H1 (cell line): ENCODE measurements at regions not wholly inside any gene's neighbourhood (a gene's known extent, or its start where the extent isn't known, plus 50 kb on each side); places are given as distances from the start of the nearest gene placed in this dataset.
A peak's percentile ranks its signal among the peaks of the same experiment; 100 is the strongest.

Source experiments
- CTCF ChIA-PET: fragments of 300-600 bp; sonication (Branson Sonifier 250); formaldehyde crosslinking; loops from one replicate; lab custom pipeline; 2021; ENCODE audit not compliant: partially characterized antibody; lab: Charles Lee
- POLR2A ChIA-PET: fragments of 300-600 bp; sonication (Branson Sonifier 250); formaldehyde crosslinking; loops from one replicate; lab custom pipeline; 2021; ENCODE audit warnings: inconsistent platforms; ENCODE audit not compliant: partially characterized antibody; lab: Charles Lee
- DNase-seq, 2 experiments: peaks; one replicate each; pipeline versions ENCODE4 v3.0.0 to v3.0.0-alpha.2; 2010 to 2022; ENCODE audit warnings: low spot score in 2 of 2, low read depth in 1 of 2, mixed read lengths in 1 of 2
- FAIRE-seq: peaks from 2 replicates; lab custom pipeline; 2011; peaks lifted over from hg19 to GRCh38; lab: Jason Lieb, UNC
- H2AFZ ChIP-seq: 2 replicates; pipeline ENCODE4 v1.8.1; 2012; ENCODE audit warnings: low read length, inconsistent platforms
- H2AK5ac ChIP-seq: 2 replicates; pipeline ENCODE4 v1.6.1; 2013; ENCODE audit warnings: low read depth, low read length
- H2BK120ac ChIP-seq: replicated peaks from 2 replicates; pipeline ENCODE3; 2013; ENCODE audit warnings: low read depth, low read length, inconsistent platforms
- H2BK12ac ChIP-seq: 2 replicates; pipeline ENCODE4 v1.6.1; 2013; ENCODE audit warnings: low read depth, low read length
- H2BK15ac ChIP-seq: 2 replicates; pipeline ENCODE4 v1.6.1; 2013; ENCODE audit warnings: low read length
- H2BK20ac ChIP-seq: 2 replicates; pipeline ENCODE4 v1.6.1; 2013; ENCODE audit warnings: low read length
- H2BK5ac ChIP-seq: 2 replicates; pipeline ENCODE4 v1.6.1; 2013; ENCODE audit warnings: low read depth, low read length
- H3K14ac ChIP-seq: 2 replicates; pipeline ENCODE4 v1.6.1; 2013; ENCODE audit warnings: inconsistent platforms; ENCODE audit not compliant: insufficient read length
- H3K18ac ChIP-seq: 2 replicates; pipeline ENCODE4 v1.6.1; 2013; ENCODE audit warnings: low read length; ENCODE audit errors: extremely low read depth
- H3K23ac ChIP-seq: 2 replicates; pipeline ENCODE4 v1.6.1; 2013; ENCODE audit warnings: inconsistent platforms; ENCODE audit not compliant: insufficient read length
- H3K23me2 ChIP-seq: 2 replicates; pipeline ENCODE4 v1.6.1; 2013; ENCODE audit warnings: low read depth, low read length
- H3K27ac ChIP-seq: 2 replicates; pipeline ENCODE4 v1.6.1; 2011; ENCODE audit warnings: low read depth, low read length, inconsistent platforms
- H3K27me3 ChIP-seq, 4 experiments: replicated peaks in 1 of 4; 1 replicate in 1 of 4; 2 replicates in 3 of 4; pipeline versions ENCODE4 v1.6.1 to v1.8.1; 2011 to 2013; ENCODE audit warnings: low read length in 3 of 4, mild to moderate bottlenecking in 3 of 4, inconsistent platforms in 2 of 4, mixed read lengths in 2 of 4, moderate library complexity in 1 of 4; ENCODE audit not compliant: control insufficient read depth in 3 of 4, insufficient read depth in 3 of 4; ENCODE audit errors: extremely low read depth in 1 of 4
- H3K36me3 ChIP-seq, 4 experiments: 2 replicates each; pipeline versions ENCODE4 v1.6.1 to v1.8.1; 2011 to 2013; ENCODE audit warnings: mild to moderate bottlenecking in 4 of 4, low read length in 3 of 4, moderate library complexity in 2 of 4, control low read depth in 1 of 4, inconsistent platforms in 1 of 4; ENCODE audit not compliant: insufficient read depth in 4 of 4, control insufficient read depth in 2 of 4
- H3K4ac ChIP-seq: replicated peaks from 2 replicates; pipeline ENCODE3; 2013; ENCODE audit warnings: low read length, low read depth, mixed read lengths, inconsistent platforms; ENCODE audit not compliant: insufficient read length
- H3K4me1 ChIP-seq, 4 experiments: replicated peaks in 1 of 4; 1 replicate in 1 of 4; 2 replicates in 3 of 4; pipeline versions ENCODE4 v1.6.1 to v1.8.1; 2011 to 2013; ENCODE audit warnings: low read length in 3 of 4, inconsistent platforms in 2 of 4, mixed read lengths in 1 of 4; ENCODE audit not compliant: insufficient read depth in 4 of 4, control insufficient read depth in 3 of 4
- H3K4me2 ChIP-seq, 2 experiments: 2 replicates each; pipeline versions ENCODE4 v1.6.1 to v1.8.1; 2011 to 2013; ENCODE audit warnings: low read depth in 2 of 2, low read length in 2 of 2, control low read depth in 1 of 2, inconsistent platforms in 1 of 2, mild to moderate bottlenecking in 1 of 2; ENCODE audit not compliant: insufficient read depth in 1 of 2
- H3K4me3 ChIP-seq, 4 experiments: fragments of 200-600, 300-600 bp in 1 of 4; sonication (generic), shearing (Covaris generic), sonication (Bioruptor Twin) in 1 of 4; 2 replicates each; pipeline versions ENCODE4 v1.5.1 to v1.8.1; 2011 to 2016; ENCODE audit warnings: low read length in 4 of 4, low read depth in 3 of 4, control low read depth in 2 of 4, inconsistent platforms in 2 of 4, mild to moderate bottlenecking in 2 of 4, mixed read lengths in 1 of 4, moderate library complexity in 1 of 4; ENCODE audit not compliant: insufficient read depth in 2 of 4; ENCODE audit errors: extremely low read depth in 1 of 4
- H3K56ac ChIP-seq: replicated peaks from 2 replicates; pipeline ENCODE3; 2013; ENCODE audit warnings: low read depth, mild to moderate bottlenecking, mixed read lengths, low read length, inconsistent platforms; ENCODE audit not compliant: insufficient read length
- H3K79me1 ChIP-seq: 2 replicates; pipeline ENCODE4 v1.6.1; 2013; ENCODE audit warnings: low read depth, low read length, control low read depth
- H3K79me2 ChIP-seq, 2 experiments: 2 replicates each; pipeline versions ENCODE4 v1.6.1 to v1.8.1; 2012 to 2013; ENCODE audit warnings: low read length in 2 of 2, mild to moderate bottlenecking in 2 of 2, inconsistent platforms in 1 of 2; ENCODE audit not compliant: insufficient read depth in 2 of 2, control insufficient read depth in 1 of 2
- H3K9ac ChIP-seq, 4 experiments: replicated peaks in 1 of 4; 1 replicate in 1 of 4; 2 replicates in 3 of 4; pipeline versions ENCODE4 v1.6.1 to v1.8.1; 2011 to 2013; ENCODE audit warnings: low read depth in 3 of 4, low read length in 3 of 4, control low read depth in 2 of 4, mild to moderate bottlenecking in 2 of 4, moderate library complexity in 2 of 4, inconsistent platforms in 1 of 4; ENCODE audit errors: extremely low read depth in 1 of 4
- H3K9me3 ChIP-seq, 2 experiments: 2 replicates each; pipeline versions ENCODE4 v1.6.1 to v1.8.1; 2012 to 2013; ENCODE audit warnings: mild to moderate bottlenecking in 2 of 2, moderate library complexity in 2 of 2, control low read depth in 1 of 2, inconsistent platforms in 1 of 2, low read depth in 1 of 2, low read length in 1 of 2, mixed read lengths in 1 of 2; ENCODE audit not compliant: insufficient read depth in 2 of 2
- H4K20me1 ChIP-seq, 2 experiments: replicated peaks in 1 of 2; 2 replicates each; pipeline versions ENCODE3 to v1.8.1; 2011 to 2013; ENCODE audit warnings: inconsistent platforms in 2 of 2, low read length in 2 of 2, mild to moderate bottlenecking in 1 of 2; ENCODE audit not compliant: insufficient read depth in 2 of 2, control insufficient read depth in 1 of 2
- H4K5ac ChIP-seq: 2 replicates; pipeline ENCODE4 v1.6.1; 2013; ENCODE audit warnings: low read length, low read depth, mixed read lengths, inconsistent platforms; ENCODE audit not compliant: insufficient read length
- H4K8ac ChIP-seq: 2 replicates; pipeline ENCODE4 v1.8.0; 2013; ENCODE audit warnings: mild to moderate bottlenecking, moderate library complexity, low read length, inconsistent platforms; ENCODE audit not compliant: insufficient read depth; ENCODE audit errors: extremely low read depth
- H4K91ac ChIP-seq: replicated peaks from 2 replicates; pipeline ENCODE3; 2013; ENCODE audit warnings: low read length, mixed read lengths, inconsistent platforms; ENCODE audit not compliant: insufficient read length
- CHD2 ChIP-seq: IDR thresholded peaks from 2 replicates; pipeline ENCODE4 v1.6.1; 2012; ENCODE audit warnings: low read length, improper control_type of control experiment
- E2F6 ChIP-seq: IDR thresholded peaks from 2 replicates; pipeline ENCODE4 v1.6.1; 2012; ENCODE audit warnings: inconsistent platforms
- HDAC2 ChIP-seq, 2 experiments: fragments of 300-600 bp in 1 of 2; sonication (generic) in 1 of 2; IDR thresholded peaks; 2 replicates each; pipeline ENCODE4 v1.6.1; 2011 to 2012; ENCODE audit warnings: low read depth in 2 of 2, low read length in 2 of 2, mild to moderate bottlenecking in 2 of 2, moderate library complexity in 2 of 2, borderline replicate concordance in 1 of 2, inconsistent platforms in 1 of 2
- POLR2A ChIP-seq, 2 experiments: IDR thresholded peaks; 1 replicate in 1 of 2; 2 replicates in 1 of 2; pipeline ENCODE4 v1.6.1; 2011; ENCODE audit warnings: low read depth in 2 of 2, low read length in 2 of 2, mild to moderate bottlenecking in 2 of 2; ENCODE audit errors: control extremely low read depth in 1 of 2
- POU5F1 ChIP-seq: IDR thresholded peaks from 2 replicates; pipeline ENCODE4 v1.6.1; 2011; ENCODE audit warnings: low read depth, mild to moderate bottlenecking, low read length, moderate library complexity
- SAP30 ChIP-seq: fragments of 300-600 bp; sonication (generic); IDR thresholded peaks from 2 replicates; pipeline ENCODE4 v1.7.1; 2012; ENCODE audit warnings: low read length, moderate library complexity, mild to moderate bottlenecking, inconsistent platforms; ENCODE audit not compliant: insufficient read depth, insufficient replicate concordance
- SP1 ChIP-seq: IDR thresholded peaks from 2 replicates; pipeline ENCODE4 v1.6.1; 2011; ENCODE audit warnings: low read depth, low read length
- SP2 ChIP-seq: IDR thresholded peaks from 2 replicates; pipeline ENCODE4 v1.6.1; 2012; ENCODE audit warnings: mild to moderate bottlenecking, low read length, inconsistent platforms
- SUZ12 ChIP-seq: fragments of 200-600 bp; sonication (generic); IDR thresholded peaks from 2 replicates; pipeline ENCODE4 v1.6.1; 2012; ENCODE audit warnings: mild to moderate bottlenecking, inconsistent platforms, low read length, moderate library complexity, mixed read lengths
- WGBS, 2 experiments: shearing (Covaris generic) in 1 of 2; methylation state at CpG; one replicate each; pipeline versions ENCODE4 v1.1.6 to v1.1.7; 2013 to 2015; ENCODE audit warnings: low lambda C conversion rate in 2 of 2, mixed read lengths in 2 of 2, inconsistent platforms in 1 of 2, low coverage in 1 of 2, missing lambda C conversion rate in 1 of 2; ENCODE audit not compliant: insufficient replicate concordance in 2 of 2, insufficient coverage in 1 of 2, insufficient read length in 1 of 2; ENCODE audit errors: extremely low coverage in 1 of 2, missing lambda C conversion rate in 1 of 2; 5-methylcytosine and 5-hydroxymethylcytosine counted together

GRCh38 chr10:4343873-4344272, 482.1 kb upstream of the AKR1E2 start:
- DNase-seq = no peak
- Histone ChIP-seq H3K9ac (no peak overlapping the region), H4K20me1 (no peaks in the 10 kb centered on the region), H3K4me3 (no peak overlapping the region), H4K8ac (no peak overlapping the region), H3K36me3 (no peaks in the 10 kb centered on the region), H2BK5ac (no peak overlapping the region), H3K27ac (no peak overlapping the region), H2BK20ac (no peak overlapping the region), H2AFZ (0 out of 2 replicates have a peak overlapping the region, but pooled peaks have one; percentile 10), H3K23me2 (peaks cover 3% of the 10 kb centered on the region; the same call in 1 of the 2 replicates), H2AK5ac (no peak overlapping the region), H3K9me3 (no peaks in the 10 kb centered on the region), H3K23ac (no peak overlapping the region), H3K18ac (no peak overlapping the region), H3K79me1 (no peaks in the 10 kb centered on the region), H3K27me3 (no peaks in the 10 kb centered on the region), H2BK15ac (no peak overlapping the region), H3K79me2 (no peaks in the 10 kb centered on the region), H2BK12ac (no peak overlapping the region), H3K4ac (no peak overlapping the region), H2BK120ac (no peak overlapping the region), H3K14ac (no peak overlapping the region), H3K4me1 (peaks cover 0 to 4% (median 1%) of the 10 kb centered on the region in 4 experiments; a peak in 2 of 7 replicates), H3K4me2 (no peak overlapping the region), H3K56ac (no peak overlapping the region), H4K91ac (no peak overlapping the region), H4K5ac (no peak overlapping the region)
- WGBS, 2 experiments = 84% methylated on average over 4 of the region's 4 CpGs; no CpG with 5 or more reads in 1 of the 2 experiments
- ChIA-PET CTCF (interaction anchor here (1.1 to 1.5 kb wide), 5 partner anchors 11 to 423 kb away, joined by 3 to 6 read pairs (median 3); no protein-coding TSS in a partner anchor), POLR2A (no interaction called here)
- TF ChIP-seq SUZ12 = no peak
- TF ChIP-seq E2F6 = no peak
- TF ChIP-seq POU5F1 = no peak
- no peak for TF ChIP-seq POLR2A (IDR thresholded peaks at IDR 0.05; ENCODE audit: control extremely low read depth in 1 of 2, low read depth in 2 of 2, low read length in 2 of 2)
- no peak for TF ChIP-seq SP2
- TF ChIP-seq CHD2 = no peak
- TF ChIP-seq SP1 = no peak
- TF ChIP-seq SAP30 = no peak
- TF ChIP-seq HDAC2 (IDR thresholded peaks at IDR 0.05; ENCODE audit: borderline replicate concordance in 1 of 2, low read depth in 2 of 2, low read length in 2 of 2) = no peak
- no peak for FAIRE-seq
